Stimulated activated CD4-positive, alpha-beta T cell treated with anti-CD3 and anti-CD28 coated beads, Interleukin-1b, Interleukin-23, amount 100 ng/mL, for 4 hours (primary cell): ENCODE measurements at regions not wholly inside any gene's neighbourhood (a gene's known extent, or its start where the extent isn't known, plus 50 kb on each side); places are given as distances from the start of the nearest gene placed in this dataset.
A peak's percentile ranks its signal among the peaks of the same experiment; 100 is the strongest.
"Not testable (repeated sequence)": the region's sequence is repeated elsewhere in the genome, so short reads cannot be mapped to it uniquely, and the experiment has no call there.

ENCODE experiments used
- DNase-seq, 2 donors: peaks; one replicate each; pipeline ENCODE4 v3.0.0-alpha.2; 2020; ENCODE audit warnings: low read depth in 2 of 2

GRCh38 chr6:3900744-3901336 lies 51.7 kb downstream of the FAM50B start:
- DNase-seq = no peak

GRCh38 chr6:3902871-3903648 lies 53.9 kb downstream of the FAM50B start:
- DNase-seq = no peak

GRCh38 chr6:3904518-3904917 lies 55.3 kb downstream of the FAM50B start:
- DNase-seq = no peak

GRCh38 chr6:3905945-3906845 lies 57.0 kb downstream of the FAM50B start:
- DNase-seq = no peak

- DNase-seq = no peak
Measured at GRCh38 chr6:3906846-3907151, 57.6 kb downstream of the FAM50B start.

GRCh38 chr6:3908223-3908622 lies 59.0 kb downstream of the FAM50B start:
- DNase-seq = no peak

- no peak for DNase-seq
Measured at GRCh38 chr6:3908961-3909360, 59.8 kb downstream of the FAM50B start.

GRCh38 chr6:3910106-3910663 lies 61.0 kb downstream of the FAM50B start:
- no peak for DNase-seq

GRCh38 chr6:3911130-3911529 lies 62.0 kb downstream of the FAM50B start:
- DNase-seq = no peak

- DNase-seq = no peak
Measured at GRCh38 chr6:3911614-3912336, 62.6 kb downstream of the FAM50B start.

- no peak for DNase-seq
Measured at GRCh38 chr6:3912361-3913076, 63.3 kb downstream of the FAM50B start.

GRCh38 chr6:3913077-3913957 lies 64.1 kb downstream of the FAM50B start:
- DNase-seq = no peak

- no peak for DNase-seq
Measured at GRCh38 chr6:3913958-3914337, 64.8 kb downstream of the FAM50B start.

GRCh38 chr6:3915076-3915791 lies 66.1 kb downstream of the FAM50B start:
- peak in 1 of 2 donors; percentile 2 for DNase-seq

- DNase-seq = no peak
Measured at GRCh38 chr6:3916211-3916610, 67.0 kb downstream of the FAM50B start.

GRCh38 chr6:3916749-3917148 lies 67.6 kb downstream of the FAM50B start:
- DNase-seq = not testable (repeated sequence)

- DNase-seq = no peak
Measured at GRCh38 chr6:3918469-3918868, 69.3 kb downstream of the FAM50B start.

- no peak for DNase-seq
Measured at GRCh38 chr6:3919130-3919628, 70.0 kb downstream of the FAM50B start.

GRCh38 chr6:3919849-3920248 lies 70.7 kb downstream of the FAM50B start:
- no peak for DNase-seq
